ENCODE measurements at regions not wholly inside any gene's neighbourhood (a gene's known extent, or its start where the extent isn't known, plus 50 kb on each side); places are given as distances from the start of the nearest gene placed in this dataset.

DNA sequence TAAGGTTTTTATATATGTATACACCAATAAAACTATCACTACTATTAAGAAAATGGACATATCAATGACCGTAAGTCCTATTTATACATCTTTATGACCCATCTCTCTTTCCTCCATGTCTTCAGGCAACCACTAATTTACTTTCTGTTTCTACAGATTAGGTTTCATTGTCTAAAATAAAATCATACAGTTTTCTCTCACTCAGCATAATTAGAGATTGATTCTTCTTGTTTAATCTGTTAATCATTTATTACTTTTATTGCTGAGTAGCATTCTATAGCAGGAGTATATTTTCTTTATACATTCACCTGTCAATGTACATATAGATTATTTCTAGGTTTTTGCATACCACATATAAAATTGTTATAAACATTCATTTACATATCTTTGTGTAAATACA, 388.0 kb downstream of the RFPL4B start:
- POLR2A ChIA-PET = no interaction called here
- DNase-seq (ENCODE audit: low read depth, low spot score) (no peak), FAIRE-seq (no peak)
- Histone ChIP-seq H3K36me3 (ENCODE audit: control insufficient read depth in 2 of 2, extremely low read depth in 1 of 2, insufficient read depth in 2 of 2, low read length in 2 of 2) (no peaks in the 10 kb centered on the region), H3K79me2 (ENCODE audit: control insufficient read depth, insufficient read depth, low read length) (no peaks in the 10 kb centered on the region), H3K4me1 (ENCODE audit: control insufficient read depth, extremely low read depth, insufficient read depth, low read length) (no peaks in the 10 kb centered on the region), H3K4me3 (replicated peaks in 1 of 3; ENCODE audit: insufficient read depth in 1 of 3, low read depth in 1 of 3, low read length in 3 of 3) (no peak overlapping the region), H3K9me1 (replicated peaks; ENCODE audit: control insufficient read depth, extremely low read depth, insufficient read depth, low read length) (no peaks in the 10 kb centered on the region), H4K20me1 (replicated peaks; ENCODE audit: control insufficient read depth, extremely low read depth, insufficient read depth, low read length) (no peaks in the 10 kb centered on the region), H3K9ac (replicated peaks; ENCODE audit: extremely low read depth, insufficient read depth, low read length) (no peak overlapping the region), H3K4me2 (ENCODE audit: insufficient read depth, low read length) (no peak overlapping the region), H3K27me3 (ENCODE audit: control insufficient read depth in 2 of 2, insufficient read depth in 2 of 2, low read length in 2 of 2) (no peaks in the 10 kb centered on the region), H3K27ac (ENCODE audit: insufficient read depth, low read depth, low read length) (no peak overlapping the region), H2AFZ (ENCODE audit: low read depth, low read length) (no peak overlapping the region), H3K9me3 (replicated peaks; ENCODE audit: control insufficient read depth, insufficient read depth, low read length) (no peaks in the 10 kb centered on the region)
- CTCF ChIA-PET = no interaction called here
- dilution Hi-C loops (cut with MboI; ENCODE audit: extremely low pct_ligation_motif_present, low sequenced_read_pairs) (no loop called here), intact Hi-C loops (cut with micrococcal nuclease) (no loop called here)
- BruUV-seq (replicated peaks) = no TSS peak
- TF ChIP-seq GATA2 (IDR thresholded peaks at IDR 0.05; ENCODE audit: insufficient read depth, insufficient read length, low read depth, low read length) (no peak), FOS (IDR thresholded peaks at IDR 0.05; ENCODE audit: borderline replicate concordance, insufficient read depth, low read length) (no peak), EZH2 (IDR thresholded peaks at IDR 0.05; ENCODE audit: borderline replicate concordance, low read depth, low read length, severe bottlenecking) (no peak), JUN (IDR thresholded peaks at IDR 0.05; ENCODE audit: borderline replicate concordance, insufficient read depth, insufficient read length, low read depth) (no peak), POLR2A (IDR thresholded peaks at IDR 0.05; ENCODE audit: low read depth, low read length) (no peak), MYC (IDR thresholded peaks at IDR 0.05; ENCODE audit: low read depth, low read length) (no peak), POLR2AphosphoS5 (IDR thresholded peaks at IDR 0.05; ENCODE audit: insufficient read depth, low read depth, low read length) (no peak)
- TF ChIP-seq, protein P1, sequence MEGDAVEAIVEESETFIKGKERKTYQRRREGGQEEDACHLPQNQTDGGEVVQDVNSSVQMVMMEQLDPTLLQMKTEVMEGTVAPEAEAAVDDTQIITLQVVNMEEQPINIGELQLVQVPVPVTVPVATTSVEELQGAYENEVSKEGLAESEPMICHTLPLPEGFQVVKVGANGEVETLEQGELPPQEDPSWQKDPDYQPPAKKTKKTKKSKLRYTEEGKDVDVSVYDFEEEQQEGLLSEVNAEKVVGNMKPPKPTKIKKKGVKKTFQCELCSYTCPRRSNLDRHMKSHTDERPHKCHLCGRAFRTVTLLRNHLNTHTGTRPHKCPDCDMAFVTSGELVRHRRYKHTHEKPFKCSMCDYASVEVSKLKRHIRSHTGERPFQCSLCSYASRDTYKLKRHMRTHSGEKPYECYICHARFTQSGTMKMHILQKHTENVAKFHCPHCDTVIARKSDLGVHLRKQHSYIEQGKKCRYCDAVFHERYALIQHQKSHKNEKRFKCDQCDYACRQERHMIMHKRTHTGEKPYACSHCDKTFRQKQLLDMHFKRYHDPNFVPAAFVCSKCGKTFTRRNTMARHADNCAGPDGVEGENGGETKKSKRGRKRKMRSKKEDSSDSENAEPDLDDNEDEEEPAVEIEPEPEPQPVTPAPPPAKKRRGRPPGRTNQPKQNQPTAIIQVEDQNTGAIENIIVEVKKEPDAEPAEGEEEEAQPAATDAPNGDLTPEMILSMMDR (IDR thresholded peaks at IDR 0.05; ENCODE audit: extremely low read depth in 1 of 2, insufficient read depth in 1 of 2, low read depth in 1 of 2, low read length in 2 of 2) = no peak
- TF ChIP-seq, protein P2, sequence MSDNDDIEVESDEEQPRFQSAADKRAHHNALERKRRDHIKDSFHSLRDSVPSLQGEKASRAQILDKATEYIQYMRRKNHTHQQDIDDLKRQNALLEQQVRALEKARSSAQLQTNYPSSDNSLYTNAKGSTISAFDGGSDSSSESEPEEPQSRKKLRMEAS (IDR thresholded peaks at IDR 0.05; ENCODE audit: insufficient read depth, insufficient read length) = no peak

Data from endothelial cell of umbilical vein (primary cell).